ENCODE measurements at regions not wholly inside any gene's neighbourhood (a gene's known extent, or its start where the extent isn't known, plus 50 kb on each side); places are given as distances from the start of the nearest gene placed in this dataset.
"Not testable (repeated sequence)": the region's sequence is repeated elsewhere in the genome, so short reads cannot be mapped to it uniquely, and the experiment has no call there.

- FAIRE-seq: no peak
These were observed 143.8 kb downstream of the DUSP10 start for GRCh38 chr1:221598122-221598521.

GRCh38 chr1:221601166-221601565, 140.7 kb downstream of the DUSP10 start:
- no peak for FAIRE-seq

GRCh38 chr1:221602830-221603229, 139.1 kb downstream of the DUSP10 start:
- FAIRE-seq: no peak

- not testable (repeated sequence) for FAIRE-seq
These were observed 137.5 kb downstream of the DUSP10 start for GRCh38 chr1:221604390-221604789.

- FAIRE-seq: no peak
These were observed 136.9 kb downstream of the DUSP10 start for GRCh38 chr1:221604948-221605347.

- FAIRE-seq: no peak
These were observed 136.3 kb downstream of the DUSP10 start for GRCh38 chr1:221605569-221605968.

- FAIRE-seq: no peak
These were observed 135.6 kb downstream of the DUSP10 start for GRCh38 chr1:221606256-221606655.

- no peak for FAIRE-seq
These were observed 133.0 kb downstream of the DUSP10 start for GRCh38 chr1:221608835-221609320.

GRCh38 chr1:221611656-221612046, 130.2 kb downstream of the DUSP10 start:
- no peak for FAIRE-seq

GRCh38 chr1:221612047-221612777, 129.7 kb downstream of the DUSP10 start:
- no peak for FAIRE-seq

GRCh38 chr1:221620437-221621384, 121.2 kb downstream of the DUSP10 start:
- FAIRE-seq: no peak

GRCh38 chr1:221621683-221622082, 120.2 kb downstream of the DUSP10 start:
- no peak for FAIRE-seq

- no peak for FAIRE-seq
These were observed 119.5 kb downstream of the DUSP10 start for GRCh38 chr1:221622389-221622788.

GRCh38 chr1:221625026-221625425, 116.9 kb downstream of the DUSP10 start:
- FAIRE-seq: no peak

GRCh38 chr1:221626041-221626440, 115.8 kb downstream of the DUSP10 start:
- no peak for FAIRE-seq

GRCh38 chr1:221630236-221630635, 111.7 kb downstream of the DUSP10 start:
- no peak for FAIRE-seq

GRCh38 chr1:221631556-221631955, 110.3 kb downstream of the DUSP10 start:
- FAIRE-seq: no peak

- no peak for FAIRE-seq
These were observed 109.8 kb downstream of the DUSP10 start for GRCh38 chr1:221632072-221632471.

- no peak for FAIRE-seq
These were observed 108.0 kb downstream of the DUSP10 start for GRCh38 chr1:221633841-221634409.

- FAIRE-seq: no peak
These were observed 107.3 kb downstream of the DUSP10 start for GRCh38 chr1:221634606-221635005.

- FAIRE-seq: no peak
These were observed 106.6 kb downstream of the DUSP10 start for GRCh38 chr1:221635305-221635704.

- no peak for FAIRE-seq
These were observed 105.8 kb downstream of the DUSP10 start for GRCh38 chr1:221636096-221636495.

GRCh38 chr1:221636967-221637366, 104.9 kb downstream of the DUSP10 start:
- no peak for FAIRE-seq

Measured in islet of Langerhans (tissue), 1 donor.